HEK293T (cell line): ENCODE measurements at regions not wholly inside any gene's neighbourhood (a gene's known extent, or its start where the extent isn't known, plus 50 kb on each side); places are given as distances from the start of the nearest gene placed in this dataset.
"Not testable (repeated sequence)": the region's sequence is repeated elsewhere in the genome, so short reads cannot be mapped to it uniquely, and the experiment has no call there.

ENCODE experiments used
- CTCF ChIA-PET: fragments of 350-600 bp; formaldehyde crosslinking; extraction: SDS; loops from one replicate; lab custom pipeline; 2021; ENCODE audit warnings: antibody characterized with exemption, inconsistent platforms; lab: Yijun Ruan, JAX
- POLR2A ChIA-PET: fragments of 350-600 bp; formaldehyde crosslinking; extraction: SDS; loops from one replicate; lab custom pipeline; 2020; ENCODE audit warnings: antibody characterized with exemption, inconsistent platforms; lab: Yijun Ruan, JAX
- DNase-seq: peaks from one replicate; pipeline ENCODE4 v3.0.0; 2012; ENCODE audit warnings: mixed read lengths; ENCODE audit errors: extremely low spot score
- ARNT ChIP-seq: fragments of 450-650 bp; IDR thresholded peaks from 2 replicates; pipeline ENCODE4 v1.6.1; 2017; ENCODE audit warnings: mild to moderate bottlenecking
- BHLHE40 ChIP-seq: fragments of 450-650 bp; IDR thresholded peaks from 2 replicates; pipeline ENCODE4 v1.6.1; 2016; ENCODE audit warnings: mild to moderate bottlenecking, moderate library complexity, borderline replicate concordance
- CTBP1 ChIP-seq: fragments of 450-650 bp; IDR thresholded peaks from 2 replicates; pipeline ENCODE4 v1.6.1; 2016; ENCODE audit warnings: borderline replicate concordance
- ELF4 ChIP-seq: fragments of 450-650 bp; IDR thresholded peaks from 2 replicates; pipeline ENCODE4 v1.6.1; 2017; ENCODE audit warnings: antibody characterized with exemption
- FOXA1 ChIP-seq: fragments of 450-650 bp; IDR thresholded peaks from 2 replicates; pipeline ENCODE4 v1.6.1; 2016; ENCODE audit warnings: mild to moderate bottlenecking
- FOXK2 ChIP-seq: fragments of 450-650 bp; IDR thresholded peaks from 2 replicates; pipeline ENCODE4 v1.6.1; 2016; ENCODE audit warnings: mild to moderate bottlenecking
- FOXM1 ChIP-seq: fragments of 450-650 bp; IDR thresholded peaks from 2 replicates; pipeline ENCODE4 v1.6.1; 2017; ENCODE audit warnings: mild to moderate bottlenecking, borderline replicate concordance
- HDGF ChIP-seq: fragments of 450-650 bp; IDR thresholded peaks from 2 replicates; pipeline ENCODE4 v1.6.1; 2017; ENCODE audit warnings: antibody characterized with exemption, borderline replicate concordance
- L3MBTL2 ChIP-seq: fragments of 450-650 bp; conservative IDR thresholded peaks from 2 replicates; pipeline ENCODE4 v1.6.1; 2016; ENCODE audit warnings: mild to moderate bottlenecking
- LEF1 ChIP-seq: fragments of 450-650 bp; IDR thresholded peaks from 2 replicates; pipeline ENCODE4 v1.6.1; 2017; ENCODE audit warnings: mild to moderate bottlenecking, borderline replicate concordance
- NFRKB ChIP-seq: fragments of 450-650 bp; IDR thresholded peaks from 2 replicates; pipeline ENCODE4 v1.6.1; 2016; ENCODE audit warnings: mild to moderate bottlenecking, moderate library complexity
- PKNOX1 ChIP-seq: fragments of 450-650 bp; IDR thresholded peaks from 2 replicates; pipeline ENCODE4 v1.6.1; 2016
- SP1 ChIP-seq: fragments of 450-650 bp; IDR thresholded peaks from 2 replicates; pipeline ENCODE4 v1.6.1; 2017
- SUZ12 ChIP-seq: fragments of 450-650 bp; IDR thresholded peaks from 2 replicates; pipeline ENCODE4 v1.6.1; 2016; ENCODE audit warnings: mild to moderate bottlenecking
- TARDBP ChIP-seq: fragments of 450-650 bp; IDR thresholded peaks from 2 replicates; pipeline ENCODE4 v1.6.1; 2016
- ZNF384 ChIP-seq: fragments of 450-650 bp; IDR thresholded peaks from 2 replicates; pipeline ENCODE4 v1.6.1; 2016

GRCh38 chr6:82614518-82614917, 250.9 kb downstream of the TPBG start:
- TF ChIP-seq PKNOX1 (no peak), FOXA1 (no peak), ZNF384 (no peak), HDGF (no peak), ELF4 (no peak)
- ChIA-PET CTCF (no interaction called here), POLR2A (no interaction called here)
- DNase-seq = no peak

- CTCF ChIA-PET = no interaction called here
- TF ChIP-seq L3MBTL2 = no peak
- TF ChIP-seq BHLHE40 = no peak
- TF ChIP-seq SUZ12 = no peak
- no peak for TF ChIP-seq FOXA1
- POLR2A ChIA-PET = no interaction called here
- DNase-seq = no peak
These were observed 252.9 kb downstream of the TPBG start for GRCh38 chr6:82616386-82617028.

GRCh38 chr6:82617648-82618047, 254.0 kb downstream of the TPBG start:
- ChIA-PET CTCF (no interaction called here), POLR2A (no interaction called here)
- TF ChIP-seq FOXA1 (no peak), TARDBP (no peak), FOXK2 (no peak), FOXM1 (no peak), PKNOX1 (no peak), L3MBTL2 (no peak), SUZ12 (no peak), SP1 (no peak), ZNF384 (no peak), BHLHE40 (no peak), ELF4 (no peak), LEF1 (no peak), HDGF (no peak), CTBP1 (no peak), NFRKB (no peak), ARNT (no peak)
- no peak for DNase-seq

GRCh38 chr6:82619573-82619972, 256.0 kb downstream of the TPBG start:
- no peak for DNase-seq
- ChIA-PET POLR2A (no interaction called here), CTCF (no interaction called here)
- no peak for TF ChIP-seq PKNOX1
- no peak for TF ChIP-seq LEF1
- TF ChIP-seq FOXM1 = no peak
- TF ChIP-seq HDGF = no peak
- TF ChIP-seq ZNF384 = no peak
- no peak for TF ChIP-seq CTBP1
- TF ChIP-seq SP1 = no peak

GRCh38 chr6:82622461-82622860, 258.8 kb downstream of the TPBG start:
- POLR2A ChIA-PET = no interaction called here
- CTCF ChIA-PET = no interaction called here
- no peak for DNase-seq
- TF ChIP-seq TARDBP (no peak), SUZ12 (no peak), FOXA1 (no peak), ARNT (no peak), HDGF (no peak), FOXK2 (no peak), PKNOX1 (no peak), NFRKB (no peak), FOXM1 (no peak), SP1 (no peak), L3MBTL2 (no peak), BHLHE40 (no peak), CTBP1 (no peak), ELF4 (no peak), ZNF384 (no peak), LEF1 (no peak)

- DNase-seq = no peak
These were observed 260.6 kb downstream of the TPBG start for GRCh38 chr6:82624251-82624650.

GRCh38 chr6:82626946-82627345, 263.3 kb downstream of the TPBG start:
- CTCF ChIA-PET, POLR2A ChIA-PET, DNase-seq: not testable (repeated sequence)

More at GRCh38 chr6:82624251-82624650, 260.6 kb downstream of the TPBG start:
- POLR2A ChIA-PET = no interaction called here
- TF ChIP-seq LEF1 (no peak), FOXA1 (no peak), L3MBTL2 (no peak), SUZ12 (no peak), PKNOX1 (no peak), HDGF (no peak), FOXM1 (no peak), ELF4 (no peak), NFRKB (no peak), FOXK2 (no peak), CTBP1 (no peak), ZNF384 (no peak), BHLHE40 (no peak), SP1 (no peak), TARDBP (no peak), ARNT (no peak)
- CTCF ChIA-PET = no interaction called here
